GM12878 (cell line): ENCODE measurements at regions not wholly inside any gene's neighbourhood (a gene's known extent, or its start where the extent isn't known, plus 50 kb on each side); places are given as distances from the start of the nearest gene placed in this dataset.

ENCODE experiments used
- ELK1 ChIP-seq: IDR thresholded peaks from 2 replicates; pipeline ENCODE4 v1.6.1; 2012; ENCODE audit warnings: low read depth, low read length, improper control_type of control experiment
- POLR2AphosphoS5 ChIP-seq: IDR thresholded peaks from 2 replicates; pipeline ENCODE4 v1.6.1; 2011; ENCODE audit warnings: mild to moderate bottlenecking, low read length, inconsistent platforms

- TF ChIP-seq ELK1 (no peak), POLR2AphosphoS5 (no peak)
Observed at GRCh38 chr13:78845656-78846365, 186.9 kb upstream of the OBI1 start.
